ENCODE measurements at regions not wholly inside any gene's neighbourhood (a gene's known extent, or its start where the extent isn't known, plus 50 kb on each side); places are given as distances from the start of the nearest gene placed in this dataset.

DNA sequence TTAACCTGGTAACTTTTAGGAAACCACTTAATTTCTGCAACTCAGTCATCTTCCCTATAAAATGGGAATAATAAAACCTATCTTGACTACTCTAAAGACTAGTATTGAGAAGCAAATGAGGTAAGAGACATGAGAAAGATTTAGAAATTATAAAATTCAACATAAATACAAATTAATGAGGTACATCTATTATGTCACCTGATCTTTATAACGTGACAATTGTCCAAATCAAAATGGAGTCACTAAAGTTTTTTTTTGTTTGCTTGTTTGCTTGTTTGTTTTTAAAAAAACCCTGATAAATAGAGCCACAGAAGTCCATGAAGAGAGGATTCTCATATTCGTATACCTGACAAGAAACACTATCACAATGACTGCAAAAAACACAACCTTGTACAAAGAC lies 242.8 kb downstream of the LRRN1 start:
- ATAC-seq (no peak), DNase-seq (no peak)
- CTCF ChIA-PET = no interaction called here
- H3K27ac Mint-ChIP-seq = no peak overlapping the region
- H3K9me3 Mint-ChIP-seq (ENCODE audit: low read depth) = no peaks in the 10 kb centered on the region
- no peaks in the 10 kb centered on the region for H3K36me3 Mint-ChIP-seq
- H3K4me3 Mint-ChIP-seq = no peak overlapping the region
- H3K27me3 Mint-ChIP-seq = no peaks in the 10 kb centered on the region
- H3K4me1 Mint-ChIP-seq = no peaks in the 10 kb centered on the region

DNA sequence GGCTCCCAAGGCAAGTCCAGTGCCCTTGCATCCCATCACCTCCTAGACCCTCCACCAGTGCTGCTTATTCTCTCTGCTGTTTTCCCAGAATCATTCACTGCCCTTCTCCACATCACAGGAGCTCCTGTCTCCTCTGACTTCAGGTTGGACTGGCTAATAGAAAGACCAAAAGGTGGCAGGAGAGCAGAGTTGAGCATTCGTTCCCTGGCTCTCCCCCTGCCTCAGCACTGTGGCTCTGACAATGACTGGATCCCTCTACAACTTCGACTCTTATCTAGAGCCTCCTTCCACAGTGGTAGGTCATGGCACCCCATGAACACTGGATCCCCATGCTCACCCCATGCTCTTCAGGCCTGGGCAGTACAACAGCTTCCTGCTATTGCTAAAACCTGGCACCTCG lies 243.6 kb downstream of the LRRN1 start:
- H3K36me3 Mint-ChIP-seq = no peaks in the 10 kb centered on the region
- H3K27ac Mint-ChIP-seq = no peak overlapping the region
- no peak overlapping the region for H3K4me3 Mint-ChIP-seq
- no peaks in the 10 kb centered on the region for H3K4me1 Mint-ChIP-seq
- no peaks in the 10 kb centered on the region for H3K27me3 Mint-ChIP-seq
- CTCF ChIA-PET = no interaction called here
- no peak for ATAC-seq
- no peak for DNase-seq
- H3K9me3 Mint-ChIP-seq (ENCODE audit: low read depth) = no peaks in the 10 kb centered on the region

DNA sequence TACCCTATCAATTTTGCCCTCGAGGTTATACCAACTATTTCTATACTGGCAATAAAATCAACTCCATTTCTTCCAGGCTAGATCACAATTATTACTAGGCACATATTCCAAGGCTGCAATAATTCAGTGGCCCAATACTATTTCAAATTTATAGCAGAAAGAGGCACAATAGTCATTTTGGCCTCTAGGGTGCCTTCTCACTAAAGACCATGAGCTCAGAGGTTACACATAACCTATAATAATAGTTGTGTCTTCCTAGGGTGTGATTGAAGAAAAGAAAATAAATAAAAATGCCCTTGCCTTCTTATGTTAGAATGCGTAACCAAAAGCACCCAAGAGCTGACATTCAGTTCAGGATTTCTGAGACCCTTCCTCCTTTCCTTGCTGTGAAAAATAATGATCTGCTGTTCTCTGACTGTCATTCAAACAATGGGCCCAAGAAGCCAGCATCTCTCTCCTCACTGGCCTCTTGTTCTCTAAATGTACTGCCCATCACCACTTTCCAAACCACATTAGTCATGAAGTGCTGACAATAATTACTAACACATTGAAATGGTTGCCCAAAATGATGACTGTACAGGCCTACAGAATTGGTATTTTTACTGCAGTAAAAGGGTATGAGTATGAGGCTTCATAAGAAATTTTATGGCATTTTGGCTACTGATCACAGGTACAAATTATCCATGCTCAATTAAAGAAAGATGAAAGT lies 244.8 kb downstream of the LRRN1 start:
- H3K27me3 Mint-ChIP-seq = no peaks in the 10 kb centered on the region
- H3K36me3 Mint-ChIP-seq = no peaks in the 10 kb centered on the region
- no peak for ATAC-seq

DNA sequence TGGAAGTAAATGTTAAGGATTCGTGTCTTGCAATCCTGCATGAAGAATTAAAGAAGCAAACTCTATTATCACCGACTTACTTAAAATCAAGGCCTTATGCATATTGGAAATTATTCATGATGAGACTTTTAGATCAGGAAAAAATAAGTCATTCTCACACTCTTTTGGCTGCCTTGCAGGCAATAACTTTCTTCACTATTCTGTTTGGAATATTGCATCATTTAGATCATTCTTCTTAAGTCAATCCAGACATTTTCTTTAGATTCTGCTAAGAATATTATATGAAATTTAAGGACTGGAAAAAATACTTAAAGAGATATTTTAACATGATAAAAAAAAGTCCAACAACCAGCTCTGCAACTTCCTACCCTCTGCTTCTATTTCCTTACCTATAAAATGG lies 245.4 kb downstream of the LRRN1 start:
- ATAC-seq (no peak), DNase-seq (no peak)
- CTCF ChIA-PET = no interaction called here
- H3K36me3 Mint-ChIP-seq = no peaks in the 10 kb centered on the region
- H3K4me1 Mint-ChIP-seq = no peaks in the 10 kb centered on the region
- no peaks in the 10 kb centered on the region for H3K27me3 Mint-ChIP-seq
- H3K27ac Mint-ChIP-seq = no peak overlapping the region
- no peak overlapping the region for H3K4me3 Mint-ChIP-seq
- H3K9me3 Mint-ChIP-seq (ENCODE audit: low read depth) = no peaks in the 10 kb centered on the region

More for the DNA sequence above, 244.8 kb downstream of the LRRN1 start:
- DNase-seq = no peak
- CTCF ChIA-PET = no interaction called here
- Mint-ChIP-seq H3K27ac (no peak overlapping the region), H3K4me3 (no peak overlapping the region), H3K9me3 (ENCODE audit: low read depth) (no peaks in the 10 kb centered on the region), H3K4me1 (no peaks in the 10 kb centered on the region)

DNA sequence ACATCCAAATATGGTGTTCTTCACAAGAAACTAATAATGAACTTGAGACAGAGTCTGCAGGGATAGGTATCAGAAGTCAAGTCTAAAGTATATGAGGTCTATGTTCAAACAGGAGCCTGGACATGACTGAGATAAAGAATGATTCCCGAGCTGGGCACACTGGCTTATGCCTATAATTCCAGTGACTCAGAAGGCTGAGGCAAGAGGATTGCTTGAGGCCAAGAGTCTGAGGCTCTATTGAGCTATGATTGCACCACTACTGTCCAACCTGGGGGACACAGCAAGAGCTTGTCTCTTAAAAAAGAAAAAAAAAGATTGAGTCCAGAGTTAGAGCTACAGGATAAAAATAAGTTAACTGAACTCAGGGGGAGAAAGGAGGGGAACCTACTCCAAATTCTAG lies 246.5 kb downstream of the LRRN1 start:
- DNase-seq (no peak), ATAC-seq (no peak)
- H3K27ac Mint-ChIP-seq = no peak overlapping the region
- no peaks in the 10 kb centered on the region for H3K9me3 Mint-ChIP-seq (ENCODE audit: low read depth)
- no peak overlapping the region for H3K4me3 Mint-ChIP-seq
- H3K27me3 Mint-ChIP-seq = no peaks in the 10 kb centered on the region
- CTCF ChIA-PET = no interaction called here
- no peaks in the 10 kb centered on the region for H3K36me3 Mint-ChIP-seq
- H3K4me1 Mint-ChIP-seq = no peaks in the 10 kb centered on the region

DNA sequence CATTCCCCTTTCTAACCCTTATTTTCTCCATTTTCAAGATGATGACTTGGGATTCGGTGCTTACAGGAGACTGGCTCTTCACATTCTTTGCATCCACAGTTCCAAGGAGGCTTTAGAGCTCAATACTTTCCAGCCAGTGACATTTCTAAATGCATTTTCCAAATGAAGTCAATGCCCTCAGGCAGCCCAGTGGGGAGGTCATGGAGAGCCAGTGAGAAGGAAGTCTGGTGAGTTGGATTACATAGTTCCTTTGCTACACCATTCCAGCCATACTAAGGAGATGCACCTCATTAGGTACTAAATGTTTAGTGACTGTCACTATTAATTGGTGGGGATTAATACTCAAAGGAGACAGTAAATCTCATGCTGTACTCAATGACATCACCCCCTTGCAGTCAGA lies 248.1 kb downstream of the LRRN1 start:
- H3K4me1 Mint-ChIP-seq = no peaks in the 10 kb centered on the region
- H3K27me3 Mint-ChIP-seq = no peaks in the 10 kb centered on the region
- DNase-seq = no peak
- H3K4me3 Mint-ChIP-seq = no peak overlapping the region
- CTCF ChIA-PET = no interaction called here
- no peaks in the 10 kb centered on the region for H3K9me3 Mint-ChIP-seq (ENCODE audit: low read depth)
- no peaks in the 10 kb centered on the region for H3K36me3 Mint-ChIP-seq
- no peak overlapping the region for H3K27ac Mint-ChIP-seq
- no peak for ATAC-seq

DNA sequence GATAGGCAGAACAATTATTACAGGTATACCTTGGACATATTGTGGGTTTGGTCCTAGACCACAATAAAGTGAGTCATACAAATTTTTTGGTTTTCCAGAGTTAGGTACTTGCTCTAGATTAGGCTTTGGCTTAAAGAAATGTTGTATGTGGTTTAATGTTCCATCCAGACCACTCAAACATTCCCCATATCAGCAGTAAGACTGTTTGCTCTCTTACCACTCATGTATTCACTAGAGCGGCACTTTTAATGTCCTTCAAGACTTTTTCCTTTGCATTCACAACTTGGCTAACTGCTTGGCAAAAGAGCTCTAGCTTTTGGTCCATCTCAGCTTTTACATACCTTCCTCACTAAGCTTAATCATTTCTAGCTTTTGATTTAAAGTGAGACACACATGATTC lies 250.5 kb upstream of the SETMAR start:
- DNase-seq (no peak), ATAC-seq (no peak)
- H3K4me3 Mint-ChIP-seq = no peak overlapping the region
- no peak overlapping the region for H3K27ac Mint-ChIP-seq
- CTCF ChIA-PET = no interaction called here
- H3K4me1 Mint-ChIP-seq = no peaks in the 10 kb centered on the region
- no peaks in the 10 kb centered on the region for H3K27me3 Mint-ChIP-seq
- H3K36me3 Mint-ChIP-seq = no peaks in the 10 kb centered on the region
- H3K9me3 Mint-ChIP-seq (ENCODE audit: low read depth) = no peaks in the 10 kb centered on the region

DNA sequence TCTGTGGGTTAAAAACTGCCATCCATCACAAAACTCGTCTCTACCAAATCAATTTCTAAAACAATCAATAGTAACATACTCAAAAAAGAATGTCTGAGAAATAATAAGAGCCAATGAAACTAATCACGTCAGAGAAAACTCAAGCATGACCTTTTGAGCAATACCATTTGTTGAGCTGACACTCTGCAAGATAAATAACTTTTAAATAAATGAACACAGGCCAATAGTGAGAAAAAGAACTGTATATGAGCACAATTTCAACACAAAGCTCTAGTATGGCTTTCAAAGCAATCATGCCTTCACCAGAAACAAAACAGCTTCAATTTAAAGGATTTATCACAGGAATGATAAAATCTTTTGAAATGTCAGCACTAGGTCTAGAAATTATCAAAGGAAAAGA lies 249.2 kb upstream of the SETMAR start:
- no peak overlapping the region for H3K27ac Mint-ChIP-seq
- CTCF ChIA-PET = no interaction called here
- no peaks in the 10 kb centered on the region for H3K9me3 Mint-ChIP-seq (ENCODE audit: low read depth)
- H3K4me1 Mint-ChIP-seq = no peaks in the 10 kb centered on the region
- H3K4me3 Mint-ChIP-seq = no peak overlapping the region
- ATAC-seq (no peak), DNase-seq (no peak)
- H3K27me3 Mint-ChIP-seq = no peaks in the 10 kb centered on the region
- H3K36me3 Mint-ChIP-seq = no peaks in the 10 kb centered on the region

DNA sequence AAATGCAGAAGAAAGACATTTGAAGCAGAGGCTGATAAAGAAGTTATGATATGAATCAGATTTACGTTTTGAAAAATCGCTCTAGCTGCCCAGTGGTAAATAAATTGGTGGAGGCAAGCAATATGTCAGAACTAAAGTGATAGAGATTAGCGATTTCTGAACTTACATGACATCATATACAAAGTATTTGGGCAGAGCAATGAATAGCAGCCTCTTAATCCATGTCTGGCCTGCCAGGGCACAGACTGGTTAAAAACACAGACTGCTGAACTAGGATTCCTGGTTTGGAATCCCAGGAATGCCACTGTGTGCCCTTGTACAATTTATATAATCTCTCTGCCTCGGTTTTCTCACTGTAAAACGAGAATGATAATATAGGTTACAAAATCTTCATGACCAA lies 243.1 kb upstream of the SETMAR start:
- Mint-ChIP-seq H3K36me3 (no peaks in the 10 kb centered on the region), H3K4me1 (peaks cover 3% of the 10 kb centered on the region), H3K9me3 (ENCODE audit: low read depth) (no peaks in the 10 kb centered on the region), H3K27ac (no peak overlapping the region), H3K27me3 (no peaks in the 10 kb centered on the region), H3K4me3 (no peak overlapping the region)
- DNase-seq (no peak), ATAC-seq (no peak)
- CTCF ChIA-PET = no interaction called here

DNA sequence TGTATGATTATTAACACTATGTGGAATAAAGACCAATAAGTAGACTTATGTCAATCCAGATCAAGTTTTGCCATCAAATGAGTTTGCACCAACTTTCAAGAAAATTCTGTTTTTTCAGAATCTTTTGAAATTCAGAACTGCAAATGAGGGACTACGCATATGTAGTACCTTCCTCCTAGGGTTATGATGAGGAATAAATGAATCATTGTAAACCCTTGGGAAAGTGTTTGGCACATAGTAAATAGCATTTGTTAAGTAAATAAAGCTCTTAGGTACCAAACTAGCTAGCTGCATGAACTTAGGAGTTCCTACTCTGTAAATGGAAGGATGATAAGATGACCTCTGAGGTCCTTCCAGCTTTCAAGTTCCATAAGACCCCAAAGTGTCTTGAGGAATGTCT lies 242.6 kb upstream of the SETMAR start:
- H3K27ac Mint-ChIP-seq = no peak overlapping the region
- CTCF ChIA-PET = no interaction called here
- no peaks in the 10 kb centered on the region for H3K27me3 Mint-ChIP-seq
- H3K36me3 Mint-ChIP-seq = no peaks in the 10 kb centered on the region
- no peaks in the 10 kb centered on the region for H3K9me3 Mint-ChIP-seq (ENCODE audit: low read depth)
- DNase-seq (no peak), ATAC-seq (no peak)
- no peak overlapping the region for H3K4me3 Mint-ChIP-seq
- H3K4me1 Mint-ChIP-seq = peaks cover 3% of the 10 kb centered on the region

DNA sequence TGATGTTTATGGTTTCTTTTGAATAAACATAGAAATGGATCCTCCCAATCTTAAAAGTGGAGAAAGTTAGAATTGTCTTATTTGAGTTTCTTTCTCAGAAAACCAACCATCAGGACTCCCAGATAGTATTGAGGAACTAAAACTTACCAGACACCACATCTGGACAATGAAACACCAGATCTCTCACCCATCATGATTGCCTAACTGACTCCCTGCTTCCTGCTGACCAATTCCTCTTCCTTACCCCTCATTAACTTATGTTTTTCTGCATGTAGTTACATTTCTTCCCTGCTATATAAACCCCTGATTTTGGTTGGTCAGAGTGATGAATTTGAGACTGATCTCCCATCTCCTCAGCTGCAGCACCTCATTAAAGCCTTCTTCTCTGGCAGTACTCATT lies 242.0 kb upstream of the SETMAR start:
- Mint-ChIP-seq H3K27me3 (no peaks in the 10 kb centered on the region), H3K9me3 (ENCODE audit: low read depth) (no peaks in the 10 kb centered on the region), H3K4me3 (no peak overlapping the region), H3K36me3 (no peaks in the 10 kb centered on the region), H3K4me1 (peaks cover 3% of the 10 kb centered on the region), H3K27ac (no peak overlapping the region)
- ATAC-seq = no peak
- CTCF ChIA-PET = no interaction called here
- no peak for DNase-seq

DNA sequence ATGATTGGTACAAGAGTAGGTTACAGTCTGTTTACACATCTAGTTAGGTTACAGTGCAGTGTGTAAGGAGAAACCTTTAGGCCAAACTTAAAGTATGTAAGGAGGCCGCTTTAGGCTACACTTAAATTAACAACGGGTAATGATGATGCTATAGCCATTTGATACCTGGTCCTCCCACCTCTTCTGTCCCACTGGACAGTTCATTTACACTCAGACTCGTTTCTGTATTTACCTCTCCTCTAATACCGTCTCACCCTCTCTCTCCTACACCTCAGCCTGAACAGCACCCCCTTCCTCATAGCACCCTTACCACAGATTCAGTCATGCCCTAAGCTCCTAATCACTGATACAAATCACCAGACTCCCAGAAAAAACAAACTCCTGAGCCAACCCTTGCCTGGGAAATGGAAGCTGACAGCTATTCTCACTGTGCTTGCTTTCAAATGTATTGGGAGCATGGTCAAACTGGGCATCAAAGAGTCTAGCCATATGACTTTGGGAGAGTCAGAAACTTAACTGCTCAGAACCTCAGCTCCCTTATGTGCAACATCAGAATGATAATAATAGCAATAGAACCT lies 241.3 kb upstream of the SETMAR start:
- no peak overlapping the region for H3K4me3 Mint-ChIP-seq
- ATAC-seq (no peak), DNase-seq (no peak)
- H3K27me3 Mint-ChIP-seq = no peaks in the 10 kb centered on the region
- H3K9me3 Mint-ChIP-seq (ENCODE audit: low read depth) = no peaks in the 10 kb centered on the region
- no peak overlapping the region for H3K27ac Mint-ChIP-seq
- peaks cover 3% of the 10 kb centered on the region for H3K4me1 Mint-ChIP-seq
- CTCF ChIA-PET = no interaction called here
- H3K36me3 Mint-ChIP-seq = no peaks in the 10 kb centered on the region

DNA sequence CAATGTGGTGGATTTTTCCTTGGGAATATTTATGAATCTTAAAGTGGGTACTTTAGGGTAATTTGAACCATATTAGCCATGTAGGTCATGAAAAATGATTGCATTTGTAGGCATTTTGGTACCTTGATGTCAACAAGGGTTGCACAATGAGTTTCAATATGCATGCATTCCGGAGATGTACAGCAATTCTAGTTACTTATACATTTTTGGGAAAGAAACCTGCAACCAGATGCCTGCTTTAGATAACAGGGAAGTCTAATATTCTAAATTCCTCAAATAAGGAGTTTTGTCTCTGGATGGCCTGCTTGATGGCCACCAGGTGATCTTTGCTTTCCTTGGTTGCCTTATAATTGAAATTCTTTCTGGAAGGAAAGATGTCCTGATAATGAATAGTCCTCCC lies 240.5 kb upstream of the SETMAR start:
- Mint-ChIP-seq H3K27me3 (no peaks in the 10 kb centered on the region), H3K4me3 (no peak overlapping the region), H3K9me3 (ENCODE audit: low read depth) (no peaks in the 10 kb centered on the region), H3K27ac (no peak overlapping the region), H3K4me1 (peaks cover 3% of the 10 kb centered on the region), H3K36me3 (no peaks in the 10 kb centered on the region)
- no peak for ATAC-seq
- CTCF ChIA-PET = no interaction called here
- no peak for DNase-seq

DNA sequence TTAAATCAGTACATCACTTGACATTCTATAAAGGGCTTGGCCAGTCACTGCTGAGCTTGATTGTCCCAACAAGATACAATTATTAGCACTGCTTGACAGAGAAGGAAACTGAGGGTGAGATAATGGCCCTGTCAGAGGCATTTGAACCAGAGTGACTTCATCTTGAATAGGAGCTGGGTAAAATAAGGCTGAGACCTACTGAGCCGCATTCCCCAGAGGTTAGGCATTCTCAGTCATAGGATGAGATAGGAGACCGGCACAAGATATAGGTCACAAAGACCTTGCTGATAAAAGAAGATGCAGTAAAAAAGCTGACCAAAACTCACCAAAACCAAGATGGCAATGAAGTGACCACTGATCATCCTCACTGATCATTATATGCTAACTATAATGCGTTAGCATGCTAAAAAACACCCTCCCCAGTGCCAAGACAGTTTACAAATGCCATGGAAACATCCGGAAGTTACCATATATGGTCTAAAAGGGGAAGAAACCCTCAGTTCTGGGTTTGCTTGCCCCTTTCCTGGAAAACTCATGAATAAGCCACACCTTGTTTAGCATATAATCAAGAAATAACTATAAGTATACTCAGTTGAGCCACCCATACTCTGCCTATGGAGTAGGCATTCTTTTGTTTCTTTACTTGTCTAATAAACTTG lies 239.1 kb upstream of the SETMAR start:
- no peak for ATAC-seq
- CTCF ChIA-PET = no interaction called here
- Mint-ChIP-seq H3K9me3 (ENCODE audit: low read depth) (no peaks in the 10 kb centered on the region), H3K27ac (no peak overlapping the region), H3K36me3 (no peaks in the 10 kb centered on the region), H3K4me1 (peaks cover 3% of the 10 kb centered on the region), H3K4me3 (no peak overlapping the region), H3K27me3 (no peaks in the 10 kb centered on the region)
- DNase-seq = no peak
